Stimulated activated CD4-positive, alpha-beta T cell treated with anti-CD3 and anti-CD28 coated beads, TNF-alpha, amount 100 ng/mL, for 4 hours (primary cell): ENCODE measurements at regions not wholly inside any gene's neighbourhood (a gene's known extent, or its start where the extent isn't known, plus 50 kb on each side); places are given as distances from the start of the nearest gene placed in this dataset.
"Not testable (repeated sequence)": the region's sequence is repeated elsewhere in the genome, so short reads cannot be mapped to it uniquely, and the experiment has no call there.

Experiments
- DNase-seq, 3 experiments: peaks; one replicate each; pipeline ENCODE4 v3.0.0-alpha.2; 2020; ENCODE audit warnings: low read depth in 3 of 3

DNA sequence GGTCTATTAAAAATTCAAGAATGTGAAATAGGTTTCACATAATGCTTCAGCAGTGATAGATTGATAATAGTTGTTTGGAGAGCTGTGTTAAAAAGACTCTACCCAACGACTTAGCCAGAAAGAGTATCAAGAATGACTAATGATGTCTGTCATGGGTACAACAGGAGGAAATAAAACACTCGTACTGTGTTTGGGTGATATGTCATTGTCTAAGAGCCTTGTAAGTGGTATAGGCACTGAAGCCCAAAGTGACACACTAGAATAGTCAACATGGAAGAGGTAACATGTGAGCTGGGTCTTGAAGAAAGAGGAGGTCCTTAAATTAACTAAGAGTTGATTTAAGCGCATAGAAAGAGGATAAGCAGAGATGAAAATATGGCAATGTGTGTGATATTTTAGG is 471.8 kb upstream of the MAN1A1 start:
- DNase-seq: no peak

DNA sequence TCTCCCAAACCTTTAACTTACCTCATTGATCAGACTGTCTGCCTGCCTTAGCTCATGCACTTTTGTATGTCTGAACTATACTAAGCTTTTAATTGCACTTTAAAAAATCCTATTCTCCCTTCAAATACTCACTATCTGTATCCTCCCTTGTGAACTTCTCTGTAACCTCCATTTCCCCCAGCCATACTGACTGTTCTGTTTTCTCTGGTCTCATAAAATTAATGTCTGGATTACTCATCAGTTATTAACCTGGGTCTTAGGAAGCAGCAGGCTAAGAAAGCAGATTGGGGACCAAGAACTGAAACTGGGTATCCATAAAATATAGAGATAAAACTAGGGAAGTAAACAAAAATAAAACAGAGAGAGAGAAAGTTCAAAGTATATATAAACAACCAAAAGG is 469.3 kb upstream of the MAN1A1 start:
- no peak for DNase-seq

DNA sequence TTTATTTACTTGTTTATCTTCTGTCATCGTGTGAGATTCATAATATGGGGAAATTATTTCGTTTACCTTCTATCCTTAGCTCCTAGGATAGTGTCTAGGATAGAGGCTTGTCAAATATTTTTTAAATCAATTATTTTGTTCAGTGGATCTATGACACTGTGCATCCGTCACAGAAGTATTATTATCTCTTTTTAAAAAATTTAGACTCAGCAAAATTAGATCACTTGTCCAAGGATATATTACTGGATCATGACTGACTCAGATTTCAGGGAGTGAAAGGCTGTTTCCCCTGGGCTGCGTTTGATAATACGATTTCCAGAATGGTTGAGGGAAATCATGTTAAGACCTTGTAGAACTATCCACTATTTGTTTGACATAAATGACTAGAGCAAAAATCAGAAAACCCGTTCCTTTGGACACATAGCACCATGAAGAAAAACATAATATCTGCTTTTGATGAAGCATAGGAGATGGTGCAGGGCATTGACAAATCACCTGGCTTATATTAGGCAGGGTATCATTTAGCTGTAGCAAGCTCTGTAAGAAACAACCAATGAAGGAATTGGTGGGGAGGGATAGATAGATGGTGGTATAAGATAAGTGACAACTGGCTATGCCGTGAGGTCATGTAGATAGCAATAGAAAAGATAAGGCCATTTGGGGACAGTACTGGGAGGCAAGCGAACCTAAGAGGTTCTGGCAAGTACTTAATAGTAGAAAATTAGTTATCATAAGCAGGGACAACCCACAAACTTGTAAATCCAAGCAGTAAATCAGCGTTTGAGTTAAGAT is 465.2 kb upstream of the MAN1A1 start:
- no peak for DNase-seq

DNA sequence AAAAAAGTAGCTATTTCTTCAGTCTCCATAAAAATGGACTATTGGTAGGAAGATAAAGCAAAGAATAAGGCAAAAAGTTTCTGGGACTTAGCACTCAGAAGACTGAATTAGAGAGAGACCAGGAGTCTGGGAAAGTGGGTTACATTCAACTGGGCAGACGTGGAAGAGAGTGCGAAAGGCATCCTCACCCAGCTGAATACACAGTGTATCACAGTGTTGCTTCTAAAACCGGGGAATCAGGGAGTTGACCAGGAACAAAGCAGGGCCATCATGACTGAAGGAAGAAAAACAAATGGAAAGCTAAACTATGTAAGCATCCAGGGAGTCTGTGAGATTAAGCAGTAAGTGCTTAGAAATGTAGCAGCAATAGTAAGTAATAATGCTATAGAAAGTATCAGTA is 452.9 kb upstream of the MAN1A1 start:
- DNase-seq: no peak

DNA sequence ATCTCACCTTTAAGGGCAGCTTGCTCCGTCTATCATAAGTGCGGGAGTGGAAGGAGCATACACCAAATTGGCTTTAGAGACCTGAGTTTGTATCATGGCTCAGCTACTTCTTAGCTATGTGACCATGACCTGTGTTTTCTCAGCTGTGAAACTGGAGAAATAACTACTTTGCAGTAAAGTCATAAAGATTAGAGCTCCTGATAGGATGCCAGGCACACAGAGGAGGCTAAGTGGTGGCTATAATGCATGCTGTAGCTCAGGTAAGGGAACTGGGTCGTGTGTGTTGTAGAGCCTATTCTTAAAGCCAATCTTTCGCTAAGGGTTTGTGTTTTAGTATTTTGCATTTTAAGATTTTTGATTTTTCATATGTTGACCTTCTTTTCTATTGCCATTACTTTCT is 451.5 kb upstream of the MAN1A1 start:
- no peak for DNase-seq

DNA sequence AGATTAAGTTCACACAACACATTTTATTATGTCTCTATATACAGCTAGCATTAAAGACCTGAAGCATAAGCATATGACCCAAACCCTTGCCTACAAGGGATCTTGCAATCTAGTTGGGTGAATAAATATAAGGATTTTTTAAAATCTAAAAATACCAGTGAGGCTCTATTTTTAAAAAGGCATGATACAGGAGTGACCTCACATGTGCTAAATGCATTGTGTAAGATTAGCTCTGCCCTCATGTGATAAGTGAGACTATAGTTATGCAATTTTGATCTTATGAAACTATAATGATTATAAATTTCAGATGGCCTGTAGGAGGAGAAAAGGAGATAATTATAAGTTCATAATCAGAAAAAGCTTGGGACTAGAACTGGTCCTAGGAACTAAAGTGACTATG is 451.0 kb upstream of the MAN1A1 start:
- no peak for DNase-seq

DNA sequence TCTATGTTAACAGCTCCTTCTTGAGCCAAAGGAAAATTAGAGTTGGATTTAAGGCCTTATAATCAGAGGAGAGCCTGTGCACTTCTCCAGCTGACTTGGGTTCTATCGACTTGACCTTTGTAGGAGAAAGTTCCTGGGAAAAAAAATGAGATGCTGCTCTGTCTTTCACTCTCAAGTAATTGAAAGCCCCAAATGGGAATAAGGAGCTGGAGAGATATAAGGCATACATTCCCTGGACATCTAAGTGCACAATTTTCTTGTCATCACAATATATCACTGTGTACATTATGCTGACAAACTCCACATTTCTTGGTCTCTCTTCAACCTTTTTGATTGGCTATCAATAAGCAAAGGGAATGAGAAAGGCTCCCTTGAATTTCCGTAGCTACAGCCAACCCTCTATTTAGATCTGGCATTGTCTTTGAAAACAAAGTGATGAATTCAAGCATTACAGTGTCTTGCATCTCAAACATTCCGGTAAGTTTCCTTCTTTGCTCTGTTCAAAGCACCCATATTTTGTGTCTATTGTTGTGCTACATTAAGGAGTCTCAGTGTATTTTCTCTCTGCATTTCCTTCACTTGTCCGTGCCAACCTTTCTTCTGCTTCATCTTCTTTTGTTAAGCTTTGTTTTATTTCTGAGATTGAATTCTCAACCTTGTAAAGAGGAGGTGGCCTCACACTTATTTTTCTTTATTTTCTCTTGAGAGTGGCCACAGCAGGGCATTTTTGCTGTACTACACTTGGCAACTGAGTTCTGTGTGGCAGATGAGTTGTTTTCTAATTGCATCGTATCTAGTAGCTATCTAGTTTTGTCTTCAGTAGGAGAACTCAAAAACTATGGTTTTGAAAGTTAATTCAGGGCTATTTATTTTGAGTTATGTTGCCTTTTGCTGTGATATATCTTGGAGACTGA is 450.3 kb upstream of the MAN1A1 start:
- DNase-seq: no peak

DNA sequence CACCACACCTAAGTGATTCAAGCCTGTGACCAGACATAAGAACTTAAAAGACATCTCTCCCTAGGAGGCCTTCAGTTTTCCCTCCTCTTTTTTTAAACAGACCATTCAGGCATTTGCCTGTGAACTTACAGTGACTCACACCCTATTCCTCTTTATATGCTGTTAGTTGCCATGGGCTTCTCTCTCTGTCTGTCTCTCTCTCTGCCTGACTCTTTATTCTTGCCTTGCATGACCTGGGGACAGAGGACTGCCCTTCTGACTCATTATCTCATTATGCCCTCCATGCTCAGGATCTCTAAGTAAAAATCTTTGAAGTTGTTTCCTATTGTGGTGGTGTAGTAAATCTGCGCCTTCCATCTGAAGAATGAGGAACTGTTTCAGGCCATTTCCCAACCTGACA is 442.2 kb upstream of the MAN1A1 start:
- no peak for DNase-seq

DNA sequence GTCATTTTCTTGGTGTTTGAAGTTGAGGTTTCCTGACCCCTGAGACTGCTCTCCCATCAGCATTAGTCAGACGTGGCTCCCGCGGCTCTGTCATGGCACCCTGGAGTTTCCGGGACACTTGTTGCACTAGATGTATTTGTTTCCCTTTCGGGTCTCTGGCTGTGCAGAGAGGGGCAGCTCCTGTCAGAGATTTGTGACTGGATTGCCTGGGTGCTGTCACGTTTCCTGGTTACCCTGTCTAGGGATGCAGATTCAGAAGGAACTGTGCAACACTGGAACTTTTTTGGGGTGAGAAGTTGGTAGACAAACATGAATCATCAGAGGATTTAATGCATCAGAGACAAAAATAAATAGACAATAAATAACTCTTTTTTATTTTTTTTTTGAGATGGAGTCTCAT is 431.8 kb upstream of the MAN1A1 start:
- DNase-seq: no peak

DNA sequence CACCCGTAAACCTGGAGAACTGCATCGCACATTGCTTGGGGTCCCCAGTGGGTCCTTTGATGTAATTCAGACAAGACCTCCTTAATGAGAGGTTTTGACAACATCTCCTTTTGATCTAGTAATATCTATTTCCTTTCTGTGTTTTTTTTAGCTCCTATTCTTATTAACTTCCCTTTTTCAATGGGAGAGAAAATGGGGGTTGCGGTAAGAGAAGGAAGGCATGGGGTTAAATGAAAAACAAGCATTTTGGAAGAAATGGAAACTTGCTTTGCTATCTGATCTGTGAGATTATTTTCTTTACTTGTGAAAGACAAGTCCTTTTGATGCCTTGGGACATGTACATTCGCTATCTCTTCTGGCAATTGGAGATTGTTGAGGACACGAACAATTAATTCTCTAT is 418.6 kb upstream of the MAN1A1 start:
- no peak for DNase-seq

DNA sequence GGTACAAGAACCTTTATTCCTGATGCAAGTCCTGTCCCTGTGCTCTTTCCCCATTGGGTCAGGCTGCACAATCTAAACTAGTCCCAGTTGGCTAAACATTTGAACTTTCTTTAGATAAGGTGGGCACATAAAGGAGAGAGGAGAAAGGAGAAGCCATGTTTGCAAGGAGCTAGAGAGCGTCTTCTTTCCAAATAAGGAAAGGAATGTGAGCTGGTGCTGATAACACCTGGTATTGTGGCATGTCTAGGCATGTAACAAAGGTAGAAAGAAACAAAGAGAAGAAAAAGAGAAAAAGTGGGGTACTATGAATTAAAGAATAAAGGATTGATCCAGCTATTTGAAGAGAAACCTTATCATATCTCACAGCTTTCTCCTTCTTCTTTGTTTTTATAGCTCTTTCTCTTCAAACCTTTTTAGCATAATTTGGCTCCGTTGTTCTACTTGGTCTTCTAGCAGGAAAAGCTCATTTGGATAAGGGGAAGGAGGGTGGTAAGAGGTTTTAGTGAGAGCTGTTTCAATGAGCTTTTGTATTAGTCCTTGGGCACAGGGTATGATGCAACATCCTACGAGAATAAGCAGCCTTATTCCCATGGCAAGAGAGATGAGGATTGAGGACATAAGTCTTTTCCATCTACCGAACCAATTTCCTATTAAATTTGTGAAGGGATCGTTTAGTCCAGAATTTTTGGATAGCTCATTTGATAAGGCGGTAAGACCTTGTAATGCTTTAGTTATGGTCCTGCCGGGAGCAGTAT is 415.5 kb upstream of the MAN1A1 start:
- DNase-seq: no peak

DNA sequence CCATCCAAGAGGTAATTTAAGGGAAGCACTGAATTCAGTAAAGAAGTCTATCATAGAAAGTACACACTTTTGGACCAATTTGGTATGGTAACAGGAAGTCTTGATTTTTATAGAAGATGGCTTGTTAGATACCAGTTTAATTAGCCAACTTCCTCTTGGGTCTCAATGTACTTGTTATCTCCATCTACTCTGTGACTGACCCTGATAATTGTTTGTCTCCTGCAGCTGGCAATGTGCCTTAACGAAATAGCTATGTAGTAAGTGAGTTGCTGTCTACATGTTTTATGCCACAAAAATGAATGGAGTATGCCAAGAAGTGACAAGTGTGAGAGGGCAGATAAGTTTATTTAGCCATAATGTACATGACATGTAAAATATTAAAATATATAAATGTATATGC is 410.5 kb upstream of the MAN1A1 start:
- no peak for DNase-seq

DNA sequence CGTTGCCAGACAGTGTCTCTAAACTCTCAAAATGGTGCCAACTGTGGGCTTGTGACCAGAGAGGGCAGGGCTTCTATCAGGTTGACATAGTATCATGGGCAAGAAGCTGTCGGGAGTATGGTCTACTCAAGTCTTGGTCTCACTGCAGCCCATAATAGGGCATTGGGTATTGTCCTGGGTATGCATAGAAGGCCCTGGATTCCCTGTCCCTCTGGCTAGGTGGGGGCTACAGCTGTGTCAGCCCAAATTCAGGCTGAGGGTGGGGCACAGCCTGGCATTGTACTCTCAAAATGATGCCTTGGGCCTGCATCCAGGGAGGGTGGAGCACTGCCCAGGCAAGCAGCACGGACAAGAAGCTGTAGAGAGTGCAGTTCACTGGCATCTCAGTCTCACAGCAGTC is 408.8 kb upstream of the MAN1A1 start:
- no peak for DNase-seq

DNA sequence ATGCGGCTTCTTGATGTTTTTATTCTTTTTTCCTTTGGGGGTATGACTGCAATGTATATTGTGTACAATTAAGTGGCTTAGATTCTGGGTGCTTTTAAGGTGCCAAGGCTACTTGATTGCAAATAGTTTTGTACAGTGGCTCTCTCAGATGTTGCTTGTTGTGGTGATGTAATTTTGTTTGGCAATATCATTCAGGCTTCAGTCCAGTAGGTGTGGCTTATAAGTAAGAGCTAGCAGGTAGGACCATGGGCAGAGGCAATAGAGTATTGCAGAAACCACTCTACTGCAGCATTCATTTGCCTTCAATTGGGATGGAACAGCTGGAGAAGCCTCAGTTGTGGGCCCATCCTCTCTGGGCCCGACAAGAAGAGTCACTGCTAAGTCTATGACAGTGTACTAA is 407.9 kb upstream of the MAN1A1 start:
- DNase-seq: no peak

DNA sequence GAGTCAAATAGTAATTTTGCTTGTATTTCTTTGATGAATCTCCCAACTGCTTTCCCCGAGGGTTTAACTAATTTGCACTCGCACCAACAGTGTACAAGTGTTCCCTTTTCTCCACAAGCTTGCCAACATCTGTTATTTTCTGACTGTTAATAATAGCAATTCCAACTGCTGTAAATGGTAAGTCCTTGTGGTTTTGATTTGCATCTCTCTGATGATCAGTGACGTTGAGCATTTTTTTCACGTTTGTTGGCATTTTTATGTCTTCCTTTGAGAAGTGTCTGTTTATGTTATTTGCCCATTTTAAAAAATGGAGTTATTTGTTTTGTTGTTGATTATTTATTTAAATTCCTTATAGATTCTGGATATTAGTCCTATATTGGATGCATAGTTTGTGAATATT is 399.8 kb upstream of the MAN1A1 start:
- no peak for DNase-seq

DNA sequence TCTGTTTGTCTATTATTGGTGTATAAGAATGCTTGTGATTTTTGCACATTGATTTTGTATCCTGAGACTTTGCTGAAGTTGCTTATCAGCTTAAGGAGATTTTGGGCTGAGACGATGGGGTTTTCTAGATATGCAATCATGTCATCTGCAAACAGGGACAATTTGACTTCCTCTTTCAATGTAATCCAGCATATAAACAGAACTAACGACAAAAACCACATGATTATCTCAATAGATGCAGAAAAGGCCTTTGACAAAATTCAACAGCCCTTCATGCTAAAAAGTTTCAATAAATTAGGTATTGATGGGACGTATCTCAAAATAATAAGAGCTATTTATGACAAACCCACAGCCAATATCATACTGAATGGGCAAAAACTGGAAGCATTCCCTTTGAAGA is 399.0 kb upstream of the MAN1A1 start:
- not testable (repeated sequence) for DNase-seq

DNA sequence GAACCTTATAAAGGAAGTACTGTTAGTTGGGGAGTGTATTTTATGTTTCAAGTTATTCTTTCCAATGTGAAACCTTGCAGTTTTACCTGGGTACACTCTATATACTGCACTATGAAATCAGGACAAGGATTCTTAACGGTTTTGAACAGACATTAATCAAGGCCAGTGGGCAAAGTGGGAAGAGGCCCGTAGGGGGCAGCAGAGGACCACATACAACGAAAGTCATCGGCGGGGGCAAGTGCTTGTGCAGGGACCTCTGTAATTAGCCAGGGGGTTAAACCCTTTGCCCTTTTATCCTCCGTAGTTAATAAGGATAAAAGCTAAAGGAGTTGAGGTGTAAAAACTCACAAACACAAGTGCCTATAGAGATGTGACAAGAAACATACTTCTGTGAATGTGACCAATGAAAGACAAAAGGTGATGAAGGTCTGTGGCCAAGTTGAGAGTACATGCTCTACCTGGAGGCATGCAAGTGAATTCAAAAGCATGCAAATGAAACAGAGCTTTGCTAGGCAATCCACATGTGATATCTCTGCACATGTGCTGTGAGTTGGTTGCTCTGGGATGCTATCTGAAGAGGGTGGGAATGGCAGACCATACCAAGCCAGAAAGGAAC is 392.7 kb upstream of the MAN1A1 start:
- DNase-seq: peak; percentile 14 to 21 (median 16)

DNA sequence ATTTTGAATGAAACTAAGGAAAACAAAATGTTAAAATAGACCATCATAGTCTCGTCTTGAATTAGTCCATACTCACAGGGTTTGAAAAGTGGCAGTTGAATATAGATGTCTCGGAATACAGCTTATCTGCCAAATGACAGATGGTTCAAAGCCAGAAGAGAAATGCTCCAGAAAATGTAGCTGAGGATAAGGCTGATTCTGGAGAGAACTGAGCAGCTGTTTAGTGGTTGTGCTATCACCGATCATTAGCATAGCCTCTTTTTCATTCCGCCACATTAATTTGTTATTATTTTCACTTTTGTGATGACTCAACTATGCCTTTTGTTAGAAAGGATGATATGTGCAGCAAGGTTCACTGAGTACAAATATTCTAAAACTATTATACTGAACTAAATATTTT is 390.2 kb upstream of the MAN1A1 start:
- DNase-seq: no peak

DNA sequence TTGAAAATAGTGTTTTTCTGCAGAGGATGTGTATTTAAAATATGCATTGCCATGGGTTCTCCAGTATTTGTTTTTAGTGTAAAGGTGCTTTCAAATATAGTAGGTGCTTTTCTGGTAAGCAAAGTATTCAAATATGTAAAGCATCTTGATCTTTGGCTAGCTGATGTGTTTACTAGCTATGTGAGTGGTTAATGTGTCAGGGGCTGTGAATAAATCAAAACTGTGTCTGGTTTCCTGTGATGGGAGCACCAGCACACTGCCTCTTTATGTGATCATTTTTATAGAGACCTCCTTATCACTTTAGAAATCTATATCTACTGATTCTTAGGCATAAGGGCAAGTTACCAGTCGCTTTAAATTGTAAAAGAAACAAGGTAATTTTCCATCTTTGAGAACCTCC is 388.9 kb upstream of the MAN1A1 start:
- no peak for DNase-seq

DNA sequence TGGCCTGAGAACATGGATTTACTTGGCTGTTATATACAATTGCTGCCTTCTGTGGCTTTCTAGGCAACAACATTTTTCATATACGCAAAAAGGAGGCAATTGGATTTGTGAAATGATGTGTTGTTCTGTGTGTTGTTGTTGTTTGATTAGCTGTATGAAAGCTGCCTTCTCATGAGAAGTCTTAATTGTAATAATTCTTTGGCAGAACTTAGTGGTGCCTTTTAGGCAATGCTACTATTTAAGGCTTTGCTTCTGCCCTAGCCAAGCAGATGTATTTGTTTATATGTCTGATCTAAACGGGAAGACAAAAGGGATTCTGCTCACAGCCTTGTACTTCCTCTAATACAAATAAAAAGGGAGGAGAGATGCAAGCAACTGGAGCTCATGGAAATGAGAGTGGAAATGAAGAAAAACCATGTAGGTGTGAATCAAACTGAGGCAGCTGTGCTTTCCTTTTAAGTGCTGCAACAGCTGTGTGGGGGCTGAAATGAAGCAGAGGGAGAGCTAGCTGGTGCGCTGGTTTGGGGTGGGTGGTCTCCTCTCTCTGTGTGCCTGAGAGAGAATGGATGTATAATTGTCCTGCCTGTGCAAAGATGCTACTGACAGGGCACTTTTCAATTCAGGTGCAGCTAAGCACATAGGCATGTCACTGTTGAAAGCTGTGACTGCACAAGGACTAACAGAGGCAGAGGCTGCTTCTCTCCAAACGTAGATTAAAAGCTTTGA is 386.9 kb upstream of the MAN1A1 start:
- DNase-seq: no peak

DNA sequence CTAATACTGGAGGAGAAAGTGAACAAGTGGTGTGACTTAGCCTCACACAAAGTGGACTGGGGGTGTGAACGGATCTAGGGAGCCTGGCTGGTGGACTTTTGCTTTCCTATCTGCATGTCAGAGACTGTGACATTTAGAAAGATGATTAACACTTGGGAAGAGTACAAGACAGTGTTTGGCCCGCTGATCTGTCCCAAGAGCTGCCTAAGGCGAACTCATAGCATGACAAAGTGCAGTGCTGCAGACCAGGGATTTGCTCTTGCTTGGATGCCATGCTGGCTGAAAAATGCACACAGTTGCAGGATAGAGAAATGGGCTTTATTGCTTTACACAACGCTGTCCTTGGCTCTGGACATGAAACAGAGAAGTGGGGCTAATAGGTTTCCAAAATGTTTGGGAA is 386.0 kb upstream of the MAN1A1 start:
- no peak for DNase-seq
